B cell (primary cell): ENCODE measurements at regions not wholly inside any gene's neighbourhood (a gene's known extent, or its start where the extent isn't known, plus 50 kb on each side); places are given as distances from the start of the nearest gene placed in this dataset.

Experiments used
- CTCF ChIP-seq: fragments of 200-600 bp; IDR thresholded peaks from one replicate; pipeline ENCODE4 v1.8.0; 2022; ENCODE audit warnings: antibody characterized with exemption, mild to moderate bottlenecking
- EZH2 ChIP-seq: IDR thresholded peaks from 2 replicates; pipeline ENCODE4 v1.6.1; 2012; ENCODE audit warnings: borderline replicate concordance, low read depth, mild to moderate bottlenecking, moderate library complexity, low read length; ENCODE audit not compliant: insufficient read depth, poor library complexity, severe bottlenecking

- TF ChIP-seq CTCF (no peak), EZH2 (no peak)
These were observed 392.7 kb downstream of the UQCRFS1 start for GRCh38 chr19:28820289-28820688.
